NCI-H2227 (cell line): ENCODE measurements at regions not wholly inside any gene's neighbourhood (a gene's known extent, or its start where the extent isn't known, plus 50 kb on each side); places are given as distances from the start of the nearest gene placed in this dataset.
"Not testable (repeated sequence)": the region's sequence is repeated elsewhere in the genome, so short reads cannot be mapped to it uniquely, and the experiment has no call there.

Experiments
- DNase-seq: peaks from one replicate; lab custom pipeline; 2025; ENCODE audit not compliant: unreplicated experiment; lab: John Stamatoyannopoulos, UW

DNA sequence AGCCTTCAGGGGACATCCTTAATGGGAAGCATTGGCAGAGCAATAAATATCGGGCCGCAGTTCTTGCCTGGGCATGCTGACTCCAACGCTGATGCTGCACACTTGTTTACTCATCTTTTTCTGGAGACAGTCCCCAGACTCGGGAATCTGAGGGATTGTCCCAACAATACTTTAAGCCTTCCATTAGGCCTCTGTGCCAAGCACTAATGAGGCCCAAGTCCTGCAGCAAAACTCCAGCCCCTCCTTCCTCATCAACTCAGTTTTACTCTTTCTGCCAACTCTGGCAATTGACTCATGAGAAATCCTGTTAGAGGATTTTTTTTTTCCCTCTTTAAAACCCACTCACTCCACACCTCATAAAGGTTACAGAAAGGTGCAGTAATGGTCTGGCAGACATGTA, 233.4 kb upstream of the PELI2 start:
- DNase-seq = no peak

- peak; percentile 14 for DNase-seq
Measured at GRCh38 chr14:55889124-55889523, 229.1 kb upstream of the PELI2 start.

DNA sequence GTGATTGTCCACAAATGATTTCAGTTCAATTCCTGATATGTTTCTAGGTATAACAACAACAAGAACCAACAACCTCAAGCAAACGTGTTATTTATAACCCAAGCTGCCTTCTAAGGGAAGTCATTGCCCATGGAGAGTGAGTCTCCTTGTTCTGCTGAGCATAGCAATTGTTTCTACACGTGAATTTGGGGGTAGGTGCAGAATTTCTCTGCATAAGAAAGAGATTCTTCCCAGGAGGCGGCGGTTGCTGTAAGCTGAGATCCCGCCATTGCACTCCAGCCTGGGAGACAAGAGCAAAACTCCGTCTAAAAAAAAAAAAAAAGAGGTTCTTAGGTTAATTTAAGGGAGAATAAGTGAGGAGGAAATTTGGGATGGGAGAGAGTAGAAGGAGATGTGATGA, 226.5 kb upstream of the PELI2 start:
- DNase-seq = no peak

DNA sequence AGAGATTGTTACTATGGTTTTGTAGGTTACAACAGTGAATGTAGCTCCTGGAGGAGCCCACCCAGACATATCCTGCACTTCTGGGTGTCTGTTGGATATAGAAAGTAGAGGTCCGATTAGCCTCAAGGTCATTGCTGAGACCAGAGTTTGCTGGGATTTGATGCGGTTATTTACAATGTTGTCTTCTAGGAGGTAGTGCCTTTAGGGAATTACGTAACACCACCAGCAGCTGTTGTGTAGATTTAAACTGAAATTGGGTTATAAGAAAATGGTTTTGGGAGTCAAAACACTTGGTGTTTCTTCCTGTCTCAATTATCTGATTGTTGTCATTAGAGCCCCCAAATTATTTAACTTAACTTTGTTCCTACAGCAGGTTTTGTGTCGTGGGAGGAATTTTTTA, 225.3 kb upstream of the PELI2 start:
- no peak for DNase-seq

DNA sequence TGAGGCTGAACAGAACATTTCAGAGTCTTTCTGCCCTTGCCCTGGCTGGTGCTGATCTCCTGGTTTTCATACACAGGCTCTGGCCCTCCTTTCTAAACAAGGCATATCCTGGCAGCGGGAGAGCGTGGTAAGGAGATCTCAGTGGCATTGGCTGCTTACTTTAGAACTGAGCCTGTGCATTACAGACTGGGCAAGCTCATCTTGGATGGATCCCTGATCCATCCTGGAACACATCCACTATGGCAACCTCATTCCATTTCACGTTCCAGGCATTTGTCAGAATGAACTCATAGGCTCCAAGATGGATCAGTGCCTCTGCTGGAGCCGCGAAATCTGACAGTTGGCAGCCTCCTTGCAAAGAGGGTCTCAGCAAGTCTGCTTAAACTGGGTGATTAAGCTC, 224.5 kb upstream of the PELI2 start:
- no peak for DNase-seq

DNA sequence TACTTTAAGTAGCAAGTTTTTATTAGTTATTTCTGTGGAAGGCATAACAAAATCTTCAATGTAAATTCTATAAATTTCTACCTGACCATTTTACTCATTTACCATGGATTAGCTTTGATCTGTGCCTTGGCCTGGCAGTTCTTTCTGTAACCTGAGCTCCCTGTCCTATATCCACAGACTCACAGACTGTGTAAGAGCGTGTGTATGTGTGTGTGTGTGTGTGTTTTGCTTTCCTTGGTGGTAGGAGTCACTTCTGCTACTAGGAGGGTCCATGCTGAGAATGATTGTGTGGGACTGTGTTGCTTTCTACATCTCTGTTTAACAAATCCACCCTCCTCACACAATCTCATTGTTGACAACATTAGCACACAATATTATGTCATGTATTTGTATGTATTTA, 221.2 kb upstream of the PELI2 start:
- DNase-seq = no peak

DNA sequence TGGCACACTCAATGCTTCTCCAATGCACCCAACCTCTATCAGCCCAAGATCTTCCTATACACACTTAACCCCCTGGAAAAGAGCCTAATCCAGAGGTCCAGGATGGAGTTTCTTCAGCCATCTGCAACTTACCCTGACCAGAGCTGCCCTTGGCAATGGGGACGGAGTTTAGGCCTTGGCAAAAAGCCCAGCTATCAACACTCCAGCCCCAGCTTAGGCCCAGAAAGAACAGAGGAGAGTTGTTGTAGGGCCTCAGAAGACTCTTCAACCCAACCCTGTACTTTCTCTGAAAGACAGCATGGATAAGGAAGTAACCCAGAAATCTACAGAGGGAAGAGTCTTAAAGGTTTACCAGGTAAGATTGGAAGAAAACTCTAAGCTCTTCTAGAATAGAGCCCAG, 219.3 kb upstream of the PELI2 start:
- DNase-seq = no peak

DNA sequence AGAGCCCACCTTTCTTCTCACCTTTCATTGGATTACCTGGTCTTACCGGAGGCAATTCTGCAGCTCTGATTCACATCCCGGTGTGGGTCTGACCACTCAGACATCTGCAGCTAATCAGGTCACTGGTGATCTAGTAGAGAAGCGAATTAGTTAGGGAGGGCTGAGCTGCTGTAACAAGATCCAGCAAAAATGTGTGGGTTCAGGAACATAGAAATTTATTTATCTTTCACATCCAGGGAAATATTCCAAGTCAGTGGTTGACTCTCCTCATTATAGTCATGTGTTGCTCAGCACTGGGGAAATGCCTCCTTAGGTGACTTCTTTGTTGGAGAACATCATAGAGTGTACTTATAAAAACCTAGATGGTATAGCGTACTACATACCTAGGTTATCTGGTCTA, 218.7 kb upstream of the PELI2 start:
- no peak for DNase-seq

GRCh38 chr14:55900749-55901148, 217.5 kb upstream of the PELI2 start:
- no peak for DNase-seq

- DNase-seq = no peak
Measured at GRCh38 chr14:55901291-55901690, 216.9 kb upstream of the PELI2 start.

GRCh38 chr14:55902241-55902640, 216.0 kb upstream of the PELI2 start:
- DNase-seq = no peak

- DNase-seq = no peak
Measured at GRCh38 chr14:55904086-55904485, 214.1 kb upstream of the PELI2 start.

DNA sequence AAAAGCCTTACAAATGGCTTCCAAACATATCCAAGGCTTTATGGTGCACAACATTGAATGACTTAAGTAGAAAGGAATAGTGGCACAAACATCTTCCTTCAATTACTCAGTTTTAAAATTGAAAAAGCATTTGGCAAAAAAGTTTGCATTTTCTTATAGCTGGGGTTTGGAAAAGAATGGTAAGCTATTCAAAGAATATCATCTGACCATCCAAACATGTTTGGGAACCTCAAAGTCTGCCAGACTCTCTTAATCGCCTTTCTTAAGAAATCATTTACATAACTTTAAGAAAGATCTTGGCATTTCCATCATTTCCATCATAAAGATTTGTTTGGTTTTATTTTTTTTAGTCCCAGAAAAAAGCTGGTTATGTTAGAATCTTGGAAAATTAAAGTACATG, 210.1 kb upstream of the PELI2 start:
- no peak for DNase-seq

GRCh38 chr14:55909879-55910278, 208.3 kb upstream of the PELI2 start:
- DNase-seq = no peak

DNA sequence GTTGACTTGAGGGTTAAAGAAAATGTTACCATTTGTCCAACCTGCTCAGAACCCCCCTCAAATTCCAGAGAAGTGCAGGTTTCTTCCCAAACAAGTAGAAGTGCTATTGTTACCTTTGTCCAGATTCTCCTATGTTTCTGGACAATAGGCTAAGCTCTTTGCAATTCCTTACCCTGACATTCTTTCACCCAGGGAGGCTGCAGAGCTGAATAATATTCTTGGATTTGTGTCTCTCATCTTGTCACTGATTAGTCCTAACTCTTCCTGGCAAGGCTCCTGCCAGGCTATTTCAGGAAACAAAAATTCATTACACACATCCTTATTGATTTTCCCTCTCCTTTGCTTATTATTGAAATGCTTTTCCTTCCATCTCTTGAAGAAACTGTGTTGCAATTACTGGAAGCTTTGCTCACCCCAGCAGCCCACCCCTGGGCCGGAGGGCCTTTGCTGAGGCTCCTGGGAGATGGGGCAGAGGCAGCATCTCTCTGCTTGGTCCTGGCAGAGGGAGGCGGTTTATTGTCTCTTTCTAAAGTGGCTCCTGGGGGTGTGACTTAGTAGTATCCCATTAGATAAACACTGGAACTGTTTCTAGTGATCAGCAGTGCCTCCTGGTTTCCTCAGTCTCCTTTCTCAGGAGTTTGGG, 207.5 kb upstream of the PELI2 start:
- peak; percentile 9 for DNase-seq

DNA sequence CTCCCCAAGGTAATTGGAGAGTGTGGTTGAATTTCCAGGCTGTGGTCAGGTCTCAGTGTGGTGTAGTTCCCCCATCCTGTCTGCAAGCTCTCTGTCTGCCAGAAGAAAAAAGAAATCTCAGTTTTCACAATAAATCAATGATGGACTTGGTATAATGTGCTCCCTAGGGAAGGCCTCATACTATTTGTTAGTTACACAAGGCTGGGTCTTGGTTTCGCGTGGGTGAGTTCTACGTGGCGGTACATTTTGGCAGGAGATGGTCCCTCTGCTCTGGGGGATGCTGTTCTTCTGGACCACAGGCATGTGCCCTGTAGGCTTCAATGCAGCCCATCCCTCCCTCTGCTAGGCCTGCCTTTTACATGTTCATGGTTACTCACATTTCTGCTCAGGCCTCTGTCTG, 206.4 kb upstream of the PELI2 start:
- DNase-seq = no peak

- DNase-seq = no peak
Measured at GRCh38 chr14:55912344-55912743, 205.9 kb upstream of the PELI2 start.

DNA sequence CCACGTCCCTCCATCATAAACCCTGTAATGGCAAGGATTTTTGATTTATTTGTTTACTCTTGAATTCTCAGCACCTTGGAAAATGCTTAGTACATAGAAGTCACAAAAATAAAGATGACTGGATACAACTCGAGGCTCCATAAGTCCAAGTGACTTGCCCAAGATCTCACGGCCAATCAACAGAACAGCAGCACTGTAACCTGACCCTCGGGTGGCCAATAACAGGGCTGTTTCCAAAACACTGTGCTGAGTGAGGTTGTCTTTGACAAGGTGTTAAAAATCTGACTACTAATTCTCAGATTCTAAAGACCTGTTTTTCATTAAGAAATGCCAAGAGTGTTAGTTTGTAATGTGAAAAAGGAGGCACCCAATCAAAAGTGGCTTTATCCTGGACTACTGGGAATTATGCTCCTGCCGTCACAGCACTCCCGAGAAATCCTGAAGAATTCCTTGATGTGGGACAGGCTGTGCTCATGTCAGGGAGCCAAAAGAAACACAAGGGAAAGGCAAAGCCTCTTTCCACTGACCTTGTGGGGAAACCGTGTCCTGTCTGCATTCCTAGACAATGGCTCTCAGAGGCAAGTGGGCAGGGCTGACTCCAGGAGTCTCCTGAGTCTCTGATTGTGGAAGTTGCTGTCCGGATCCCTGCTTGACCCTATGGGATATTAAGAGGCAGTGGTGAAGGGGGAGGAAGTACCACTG, 204.7 kb upstream of the PELI2 start:
- DNase-seq = no peak

DNA sequence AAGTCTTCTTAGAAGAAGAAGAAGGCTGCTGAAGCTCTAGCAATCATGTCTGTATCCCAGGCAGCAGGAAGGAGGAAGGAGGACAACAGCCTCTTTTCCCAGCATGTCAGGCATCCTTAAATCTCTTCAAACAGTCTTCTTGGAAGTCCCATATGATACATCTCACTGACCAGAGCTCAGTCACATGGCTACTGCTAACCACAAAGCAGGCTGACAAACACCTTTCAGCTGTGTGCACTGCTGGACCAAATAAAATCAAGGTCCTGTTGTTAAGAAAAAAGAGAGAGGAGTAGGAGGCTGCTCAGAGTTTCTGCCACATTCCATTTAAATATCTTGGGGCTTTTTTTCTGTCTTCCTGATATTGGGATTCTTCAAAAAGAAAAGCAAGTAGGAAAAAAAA, 203.4 kb upstream of the PELI2 start:
- no peak for DNase-seq

DNA sequence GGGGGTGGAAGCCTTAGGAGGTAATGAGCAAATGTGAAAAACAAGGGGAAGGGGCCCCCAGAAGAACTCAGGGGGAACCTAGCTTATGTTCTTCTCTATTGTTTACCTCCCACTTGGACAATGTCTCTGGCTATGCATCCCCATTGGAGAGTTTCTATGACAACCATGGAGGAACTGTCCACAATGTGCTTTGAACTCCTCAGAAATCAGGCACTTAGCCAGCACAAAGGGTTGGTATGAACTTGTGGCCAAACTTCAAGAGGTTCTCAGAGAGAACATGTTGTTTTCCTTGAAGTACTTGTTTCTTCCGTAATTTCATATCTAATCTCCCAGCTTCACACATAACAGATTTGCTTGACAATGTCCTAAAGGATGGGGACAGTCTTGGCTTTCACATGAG, 202.8 kb upstream of the PELI2 start:
- DNase-seq = no peak

DNA sequence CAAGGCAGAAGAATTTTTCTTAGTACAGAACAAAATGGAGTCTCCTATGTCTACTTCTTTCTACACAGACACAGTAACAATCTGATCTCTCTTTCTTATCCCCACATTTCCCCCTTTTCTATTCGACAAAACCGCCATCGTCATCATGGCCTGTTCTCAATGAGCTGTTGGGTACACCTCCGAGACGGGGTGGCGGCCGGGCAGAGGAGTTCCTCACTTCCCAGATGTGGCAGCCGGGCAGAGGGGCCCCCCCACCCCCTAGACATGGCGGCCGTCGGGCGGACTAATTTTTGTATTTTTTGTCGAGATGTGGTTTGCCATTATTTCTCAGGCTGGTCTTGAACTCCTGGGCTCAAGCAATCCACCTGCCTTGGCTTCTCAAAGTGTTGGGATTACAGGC, 198.4 kb upstream of the PELI2 start:
- DNase-seq = not testable (repeated sequence)

DNA sequence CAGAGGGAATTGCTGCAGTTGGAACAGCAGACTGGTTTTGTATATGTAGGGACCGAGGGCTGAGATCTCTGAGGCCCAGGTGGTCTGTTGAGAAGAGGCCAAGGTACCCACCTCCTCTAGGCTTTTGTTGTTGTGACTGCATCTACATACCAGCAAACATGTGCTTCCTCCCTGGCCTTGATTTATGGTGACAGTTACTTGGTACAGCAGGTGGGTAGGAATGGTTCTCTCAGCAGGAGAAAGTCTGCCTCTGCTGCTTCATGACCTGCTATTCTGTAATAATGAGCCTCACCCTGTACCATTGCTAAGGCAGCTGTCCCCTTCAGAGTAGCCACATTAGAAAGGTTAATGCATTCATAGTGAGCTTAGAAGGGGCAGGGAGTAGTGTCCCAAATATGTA, 196.7 kb upstream of the PELI2 start:
- DNase-seq = peak; percentile 57

DNA sequence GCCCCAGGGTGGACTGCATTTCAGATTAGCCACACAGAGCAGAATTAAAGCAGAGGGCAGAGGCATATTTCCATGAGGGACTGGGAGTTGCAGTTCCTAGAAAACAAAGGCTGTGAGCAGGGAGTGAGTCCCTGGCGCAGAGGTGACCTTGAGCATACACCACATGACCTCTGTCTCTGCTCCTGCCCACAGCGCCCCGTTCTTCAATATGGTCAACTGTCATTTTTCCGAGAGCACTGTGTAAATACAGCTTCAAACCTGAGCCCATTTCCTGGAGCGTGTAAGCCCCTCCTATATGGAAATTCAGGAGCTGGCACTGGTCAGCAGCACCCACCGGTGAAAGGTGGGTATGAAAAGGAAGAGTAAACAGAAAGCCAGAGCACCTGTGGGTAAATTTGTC, 192.2 kb upstream of the PELI2 start:
- peak; percentile 45 for DNase-seq
